ENCODE measurements at regions not wholly inside any gene's neighbourhood (a gene's known extent, or its start where the extent isn't known, plus 50 kb on each side); places are given as distances from the start of the nearest gene placed in this dataset.

DNA sequence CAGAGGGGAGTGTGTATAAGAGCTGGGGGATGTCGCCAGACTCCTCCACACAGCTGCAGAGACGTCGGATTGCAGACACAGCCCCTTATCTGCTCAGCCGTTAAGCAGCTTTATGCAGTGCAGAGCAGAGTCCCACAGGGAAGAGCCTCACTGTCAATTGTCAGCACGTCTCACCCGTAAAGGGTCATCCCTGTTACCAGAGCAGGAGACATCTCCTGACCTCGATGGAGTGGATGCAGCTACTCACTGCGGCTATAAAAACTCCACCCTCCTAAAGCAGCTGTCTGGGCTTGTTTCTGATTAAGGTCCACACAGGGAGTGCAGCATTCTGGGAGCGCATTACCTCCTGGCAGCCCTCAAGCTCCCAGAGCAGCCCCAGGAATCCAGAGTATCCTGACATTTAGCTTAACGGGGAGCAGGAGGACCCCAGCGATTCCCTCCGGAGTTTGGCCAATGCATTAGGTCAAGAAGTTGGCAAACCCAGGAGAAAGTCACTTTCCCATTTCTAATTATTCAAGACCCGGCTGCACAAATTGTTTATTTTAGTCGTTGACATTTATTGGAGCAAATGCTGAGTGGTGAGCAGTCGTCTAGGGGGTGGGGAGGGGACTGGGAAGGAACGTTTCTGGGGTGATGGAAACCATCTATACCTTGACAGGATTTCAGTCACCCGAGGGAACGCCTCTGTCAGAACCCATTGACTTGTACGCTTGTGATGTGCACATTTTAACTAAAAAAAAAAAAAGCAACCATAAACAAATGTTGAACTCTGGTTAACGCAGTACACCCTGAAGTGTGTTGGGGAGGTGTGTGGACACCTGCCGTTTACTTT, 100.0 kb upstream of the ZNF469 start:
- Histone ChIP-seq H3K4me1 (ENCODE audit: insufficient read depth) (peaks cover 10% of the 10 kb centered on the region), H3K4me2 (peak overlapping the region; percentile 63)
- WGBS (ENCODE audit: low lambda C conversion rate, missing lambda C conversion rate): 31% methylated on average over 21 of the region's 21 CpGs

DNA sequence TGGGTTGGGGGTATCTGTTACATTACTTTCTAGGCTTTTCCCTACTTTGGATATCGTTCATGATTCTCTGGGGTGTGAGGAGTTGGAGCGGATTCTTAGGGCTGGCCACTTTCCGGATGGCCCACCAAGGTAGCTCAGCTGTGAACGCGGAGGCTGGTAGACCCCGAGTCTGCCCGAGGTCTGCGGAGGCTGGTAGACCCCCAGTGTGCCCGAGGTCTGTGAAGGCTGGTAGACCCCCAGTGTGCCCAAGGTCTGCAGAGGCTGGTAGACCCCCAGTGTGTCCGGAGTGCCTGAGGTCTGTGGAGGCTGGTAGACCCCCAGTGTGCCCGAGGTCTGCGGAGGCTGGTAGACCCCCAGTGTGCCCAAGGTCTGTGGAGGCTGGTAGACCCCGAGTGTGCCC, 99.2 kb upstream of the ZNF469 start:
- Histone ChIP-seq H3K27me3 (no peaks in the 10 kb centered on the region), H3K9me2 (replicated peaks; ENCODE audit: insufficient read depth) (no peaks in the 10 kb centered on the region), H3K4me3 (no peak overlapping the region), H3K4me2 (no peak overlapping the region), H2AFZ (no peak overlapping the region), H4K20me1 (ENCODE audit: insufficient read depth, poor library complexity, severe bottlenecking) (no peaks in the 10 kb centered on the region), H3K27ac (no peak overlapping the region), H3K9me3 (ENCODE audit: low read depth) (no peaks in the 10 kb centered on the region), H3K36me3 (replicated peaks; ENCODE audit: insufficient read depth, low read depth) (no peaks in the 10 kb centered on the region), H3K79me2 (no peaks in the 10 kb centered on the region), H3K4me1 (ENCODE audit: insufficient read depth) (peaks cover 10% of the 10 kb centered on the region)
- no peak for TF ChIP-seq EZH2 (IDR thresholded peaks at IDR 0.05; ENCODE audit: borderline replicate concordance)
- TF ChIP-seq, protein P1, sequence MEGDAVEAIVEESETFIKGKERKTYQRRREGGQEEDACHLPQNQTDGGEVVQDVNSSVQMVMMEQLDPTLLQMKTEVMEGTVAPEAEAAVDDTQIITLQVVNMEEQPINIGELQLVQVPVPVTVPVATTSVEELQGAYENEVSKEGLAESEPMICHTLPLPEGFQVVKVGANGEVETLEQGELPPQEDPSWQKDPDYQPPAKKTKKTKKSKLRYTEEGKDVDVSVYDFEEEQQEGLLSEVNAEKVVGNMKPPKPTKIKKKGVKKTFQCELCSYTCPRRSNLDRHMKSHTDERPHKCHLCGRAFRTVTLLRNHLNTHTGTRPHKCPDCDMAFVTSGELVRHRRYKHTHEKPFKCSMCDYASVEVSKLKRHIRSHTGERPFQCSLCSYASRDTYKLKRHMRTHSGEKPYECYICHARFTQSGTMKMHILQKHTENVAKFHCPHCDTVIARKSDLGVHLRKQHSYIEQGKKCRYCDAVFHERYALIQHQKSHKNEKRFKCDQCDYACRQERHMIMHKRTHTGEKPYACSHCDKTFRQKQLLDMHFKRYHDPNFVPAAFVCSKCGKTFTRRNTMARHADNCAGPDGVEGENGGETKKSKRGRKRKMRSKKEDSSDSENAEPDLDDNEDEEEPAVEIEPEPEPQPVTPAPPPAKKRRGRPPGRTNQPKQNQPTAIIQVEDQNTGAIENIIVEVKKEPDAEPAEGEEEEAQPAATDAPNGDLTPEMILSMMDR (IDR thresholded peaks at IDR 0.05; ENCODE audit: poor library complexity): no peak
- no peak for TF ChIP-seq EZH2phosphoT487 (IDR thresholded peaks at IDR 0.05; ENCODE audit: low read depth, severe bottlenecking, unreplicated experiment)
- over 99% methylated on average over 11 of the region's 13 CpGs for WGBS (ENCODE audit: low lambda C conversion rate, missing lambda C conversion rate)
- no peak for DNase-seq (ENCODE audit: low spot score)

More for the DNA sequence above, 100.0 kb upstream of the ZNF469 start:
- Histone ChIP-seq H2AFZ (no peak overlapping the region), H3K27ac (no peak overlapping the region), H3K9me3 (ENCODE audit: low read depth) (no peaks in the 10 kb centered on the region), H3K9me2 (replicated peaks; ENCODE audit: insufficient read depth) (no peaks in the 10 kb centered on the region), H4K20me1 (ENCODE audit: insufficient read depth, poor library complexity, severe bottlenecking) (no peaks in the 10 kb centered on the region), H3K27me3 (no peaks in the 10 kb centered on the region), H3K4me3 (no peak overlapping the region), H3K36me3 (replicated peaks; ENCODE audit: insufficient read depth, low read depth) (no peaks in the 10 kb centered on the region), H3K79me2 (no peaks in the 10 kb centered on the region)
- peak; percentile 40 for DNase-seq (ENCODE audit: low spot score)
- TF ChIP-seq EZH2phosphoT487 (IDR thresholded peaks at IDR 0.05; ENCODE audit: low read depth, severe bottlenecking, unreplicated experiment) (no peak), EZH2 (IDR thresholded peaks at IDR 0.05; ENCODE audit: borderline replicate concordance) (no peak)
- TF ChIP-seq, protein P1 (IDR thresholded peaks at IDR 0.05; ENCODE audit: poor library complexity): no peak

DNA sequence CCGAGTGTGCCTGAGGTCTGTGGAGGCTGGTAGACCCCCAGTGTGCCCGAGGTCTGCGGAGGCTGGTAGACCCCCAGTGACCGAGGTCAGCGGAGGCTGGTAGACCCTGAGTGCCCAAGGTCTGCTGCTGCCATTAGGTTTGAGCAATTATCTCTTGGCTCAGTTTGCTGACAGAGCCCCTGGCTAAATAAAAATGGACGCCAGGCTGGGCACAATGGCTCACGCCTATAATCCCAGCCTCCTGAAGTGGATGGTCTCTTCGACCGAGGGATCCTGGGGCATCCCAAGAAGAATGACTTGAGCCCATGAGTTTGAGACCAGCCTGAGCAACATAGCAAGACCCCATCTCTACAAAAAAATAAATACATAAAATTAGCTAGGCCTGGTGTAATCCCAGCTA, 98.7 kb upstream of the ZNF469 start:
- no peak overlapping the region for H2AFZ ChIP-seq
- 99% methylated on average over 9 of the region's 9 CpGs for WGBS (ENCODE audit: low lambda C conversion rate, missing lambda C conversion rate)
- DNase-seq (ENCODE audit: low spot score): no peak
- H3K36me3 ChIP-seq (replicated peaks; ENCODE audit: insufficient read depth, low read depth): no peaks in the 10 kb centered on the region
- H3K9me2 ChIP-seq (replicated peaks; ENCODE audit: insufficient read depth): no peaks in the 10 kb centered on the region
- no peaks in the 10 kb centered on the region for H3K27me3 ChIP-seq
- H3K9me3 ChIP-seq (ENCODE audit: low read depth): no peaks in the 10 kb centered on the region
- H3K4me3 ChIP-seq: no peak overlapping the region
- H3K4me1 ChIP-seq (ENCODE audit: insufficient read depth): peaks cover 10% of the 10 kb centered on the region
- no peak overlapping the region for H3K27ac ChIP-seq
- H4K20me1 ChIP-seq (ENCODE audit: insufficient read depth, poor library complexity, severe bottlenecking): no peaks in the 10 kb centered on the region
- H3K4me2 ChIP-seq: no peak overlapping the region
- no peaks in the 10 kb centered on the region for H3K79me2 ChIP-seq
- no peak for TF ChIP-seq EZH2 (IDR thresholded peaks at IDR 0.05; ENCODE audit: borderline replicate concordance)
- TF ChIP-seq EZH2phosphoT487 (IDR thresholded peaks at IDR 0.05; ENCODE audit: low read depth, severe bottlenecking, unreplicated experiment): no peak
- TF ChIP-seq, protein P1 (IDR thresholded peaks at IDR 0.05; ENCODE audit: poor library complexity): no peak

All from hepatocyte (in vitro differentiated cells).